Naive thymus-derived CD8-positive, alpha-beta T cell (primary cell): ENCODE measurements at regions not wholly inside any gene's neighbourhood (a gene's known extent, or its start where the extent isn't known, plus 50 kb on each side); places are given as distances from the start of the nearest gene placed in this dataset.

Source experiments
- ATAC-seq, 2 donors: fragments of 150-1000 bp; cut with Tn5 transposase in 1 of 2; sonication (Bioruptor Pico), chemical (Tn5 transposase) in 1 of 2; 1 replicate in 1 of 2; 2 replicates in 1 of 2; pipeline ENCODE4 v1.10.0; 2021; ENCODE audit warnings: mild to moderate bottlenecking in 2 of 2, moderate library complexity in 2 of 2
- POLR2A ChIA-PET: fragments of 350-600 bp; sonication (Branson Sonifier 250); formaldehyde crosslinking; loops from one replicate; lab custom pipeline; 2021; ENCODE audit warnings: antibody characterized with exemption; lab: Charles Lee
- DNase-seq, 10 donors: peaks; one replicate each; pipeline versions ENCODE4 v3.0.0 to v3.0.0-alpha.2; 2020 to 2022
- H3K27ac Mint-ChIP-seq, 10 donors: one replicate each; pipeline ENCODE4 v1.8.0; 2020 to 2022; ENCODE audit warnings: mild to moderate bottlenecking in 10 of 10, mixed read lengths in 10 of 10, moderate library complexity in 4 of 10, inconsistent platforms in 1 of 10
- H3K27me3 Mint-ChIP-seq, 5 donors: one replicate each; pipeline ENCODE4 v1.8.0; 2021 to 2022; ENCODE audit warnings: mixed read lengths in 5 of 5
- H3K36me3 Mint-ChIP-seq, 3 donors: one replicate each; pipeline ENCODE4 v1.8.0; 2020 to 2022; ENCODE audit warnings: mixed read lengths in 3 of 3, mild to moderate bottlenecking in 2 of 3, inconsistent platforms in 1 of 3
- H3K4me1 Mint-ChIP-seq, 4 donors: one replicate each; pipeline ENCODE4 v1.8.0; 2021 to 2022; ENCODE audit warnings: mixed read lengths in 4 of 4
- H3K4me3 Mint-ChIP-seq, 10 donors: one replicate each; pipeline ENCODE4 v1.8.0; 2020 to 2022; ENCODE audit warnings: mild to moderate bottlenecking in 10 of 10, mixed read lengths in 10 of 10, moderate library complexity in 6 of 10, inconsistent platforms in 1 of 10
- H3K9me3 Mint-ChIP-seq, 9 donors: one replicate each; pipeline ENCODE4 v1.8.0; 2020 to 2022; ENCODE audit warnings: mixed read lengths in 9 of 9, mild to moderate bottlenecking in 3 of 9, inconsistent platforms in 1 of 9, moderate library complexity in 1 of 9

- no peaks in the 10 kb centered on the region for H3K36me3 Mint-ChIP-seq
- no peak overlapping the region for H3K4me3 Mint-ChIP-seq
- no peak for DNase-seq
- ATAC-seq, result no peak
- no peaks in the 10 kb centered on the region for H3K4me1 Mint-ChIP-seq
- H3K27me3 Mint-ChIP-seq, result peaks cover 0 to 11% (median 2%) of the 10 kb centered on the region in 5 donors
- no peak overlapping the region for H3K27ac Mint-ChIP-seq
- H3K9me3 Mint-ChIP-seq, result no peaks in the 10 kb centered on the region
- POLR2A ChIA-PET, result no interaction called here
Observed at GRCh38 chr20:59422872-59423544, 122.6 kb downstream of the EDN3 start.

- Mint-ChIP-seq H3K27ac (no peak overlapping the region), H3K36me3 (no peaks in the 10 kb centered on the region), H3K27me3 (peaks cover 0 to 1% (median 0%) of the 10 kb centered on the region in 5 donors), H3K4me1 (peaks cover 7 to 15% (median 13%) of the 10 kb centered on the region in 4 donors), H3K4me3 (no peak overlapping the region), H3K9me3 (no peaks in the 10 kb centered on the region)
- no peak for ATAC-seq
- POLR2A ChIA-PET, result no interaction called here
- no peak for DNase-seq
Observed at GRCh38 chr20:59424976-59425375, 124.6 kb downstream of the EDN3 start.

GRCh38 chr20:59425572-59425971 lies 125.2 kb downstream of the EDN3 start:
- H3K4me3 Mint-ChIP-seq, result no peak overlapping the region
- H3K9me3 Mint-ChIP-seq, result no peaks in the 10 kb centered on the region
- H3K36me3 Mint-ChIP-seq, result no peaks in the 10 kb centered on the region
- H3K4me1 Mint-ChIP-seq, result peaks cover 7 to 15% (median 13%) of the 10 kb centered on the region in 4 donors
- H3K27ac Mint-ChIP-seq, result no peak overlapping the region
- ATAC-seq (no peak), DNase-seq (no peak)
- POLR2A ChIA-PET, result no interaction called here
- H3K27me3 Mint-ChIP-seq, result no peaks in the 10 kb centered on the region

- Mint-ChIP-seq H3K4me1 (peaks cover 7 to 15% (median 13%) of the 10 kb centered on the region in 4 donors), H3K9me3 (no peaks in the 10 kb centered on the region), H3K36me3 (no peaks in the 10 kb centered on the region), H3K4me3 (no peak overlapping the region), H3K27me3 (peaks cover 0 to 5% (median 3%) of the 10 kb centered on the region in 5 donors), H3K27ac (peak overlapping the region in 1 of 10 donors; percentile 3)
- ATAC-seq, result no peak
- POLR2A ChIA-PET, result no interaction called here
- no peak for DNase-seq
Observed at GRCh38 chr20:59428006-59428405, 127.6 kb downstream of the EDN3 start.

- DNase-seq (no peak), ATAC-seq (no peak)
- peaks cover 2 to 9% (median 7%) of the 10 kb centered on the region in 5 donors for H3K27me3 Mint-ChIP-seq
- POLR2A ChIA-PET, result no interaction called here
- H3K27ac Mint-ChIP-seq, result peak overlapping the region in 1 of 10 donors; percentile 3
- peaks cover 7 to 15% (median 13%) of the 10 kb centered on the region in 4 donors for H3K4me1 Mint-ChIP-seq
- H3K4me3 Mint-ChIP-seq, result peak overlapping the region in 6 of 10 donors; percentile 3 to 63 (median 13)
- peaks cover 0 to 4% (median 0%) of the 10 kb centered on the region in 3 donors for H3K36me3 Mint-ChIP-seq
- H3K9me3 Mint-ChIP-seq, result no peaks in the 10 kb centered on the region
Observed at GRCh38 chr20:59428441-59429205, 128.2 kb downstream of the EDN3 start.

GRCh38 chr20:59429396-59429795 lies 129.0 kb downstream of the EDN3 start:
- Mint-ChIP-seq H3K27ac (peak overlapping the region in 2 of 10 donors; percentile 3 to 78), H3K36me3 (peaks cover 0 to 4% (median 0%) of the 10 kb centered on the region in 3 donors), H3K4me3 (peak overlapping the region in 7 of 10 donors; percentile 9 to 63 (median 50)), H3K4me1 (peaks cover 7 to 15% (median 13%) of the 10 kb centered on the region in 4 donors), H3K9me3 (no peaks in the 10 kb centered on the region), H3K27me3 (peaks cover 2 to 12% (median 7%) of the 10 kb centered on the region in 5 donors)
- ATAC-seq (no peak), DNase-seq (no peak)
- POLR2A ChIA-PET, result no interaction called here

GRCh38 chr20:59431014-59431413 lies 130.6 kb downstream of the EDN3 start:
- Mint-ChIP-seq H3K4me1 (peaks cover 7 to 15% (median 13%) of the 10 kb centered on the region in 4 donors), H3K36me3 (peaks cover 0 to 4% (median 0%) of the 10 kb centered on the region in 3 donors), H3K27me3 (peaks cover 2 to 12% (median 7%) of the 10 kb centered on the region in 5 donors), H3K4me3 (no peak overlapping the region), H3K9me3 (no peaks in the 10 kb centered on the region), H3K27ac (no peak overlapping the region)
- DNase-seq (no peak), ATAC-seq (no peak)
- POLR2A ChIA-PET, result no interaction called here

- DNase-seq (no peak), ATAC-seq (no peak)
- Mint-ChIP-seq H3K4me3 (no peak overlapping the region), H3K9me3 (no peaks in the 10 kb centered on the region), H3K36me3 (peaks cover 0 to 4% (median 0%) of the 10 kb centered on the region in 3 donors), H3K27me3 (peaks cover 2 to 13% (median 7%) of the 10 kb centered on the region in 5 donors), H3K4me1 (no peaks in the 10 kb centered on the region), H3K27ac (no peak overlapping the region)
- POLR2A ChIA-PET, result no interaction called here
Observed at GRCh38 chr20:59434960-59435359, 134.5 kb downstream of the EDN3 start.

GRCh38 chr20:59435518-59435917 lies 135.1 kb downstream of the EDN3 start:
- H3K9me3 Mint-ChIP-seq, result no peaks in the 10 kb centered on the region
- H3K4me1 Mint-ChIP-seq, result no peaks in the 10 kb centered on the region
- H3K27me3 Mint-ChIP-seq, result peaks cover 2 to 13% (median 7%) of the 10 kb centered on the region in 5 donors
- no peak overlapping the region for H3K27ac Mint-ChIP-seq
- POLR2A ChIA-PET, result no interaction called here
- ATAC-seq, result no peak
- no peak overlapping the region for H3K4me3 Mint-ChIP-seq
- peaks cover 0 to 4% (median 0%) of the 10 kb centered on the region in 3 donors for H3K36me3 Mint-ChIP-seq
- no peak for DNase-seq

- peaks cover 4 to 19% (median 12%) of the 10 kb centered on the region in 5 donors for H3K27me3 Mint-ChIP-seq
- DNase-seq, result no peak
- no peaks in the 10 kb centered on the region for H3K9me3 Mint-ChIP-seq
- peaks cover 2 to 6% (median 5%) of the 10 kb centered on the region in 4 donors for H3K4me1 Mint-ChIP-seq
- no peak overlapping the region for H3K4me3 Mint-ChIP-seq
- ATAC-seq, result no peak
- no peak overlapping the region for H3K27ac Mint-ChIP-seq
- H3K36me3 Mint-ChIP-seq, result peaks cover 0 to 4% (median 0%) of the 10 kb centered on the region in 3 donors
- POLR2A ChIA-PET, result no interaction called here
Observed at GRCh38 chr20:59437601-59438031, 137.2 kb downstream of the EDN3 start.

- H3K27me3 Mint-ChIP-seq, result peaks cover 4 to 20% (median 13%) of the 10 kb centered on the region in 5 donors
- ATAC-seq (no peak), DNase-seq (no peak)
- peaks cover 2 to 12% (median 8%) of the 10 kb centered on the region in 4 donors for H3K4me1 Mint-ChIP-seq
- no peaks in the 10 kb centered on the region for H3K9me3 Mint-ChIP-seq
- H3K27ac Mint-ChIP-seq, result no peak overlapping the region
- POLR2A ChIA-PET, result no interaction called here
- no peak overlapping the region for H3K4me3 Mint-ChIP-seq
- peaks cover 0 to 4% (median 0%) of the 10 kb centered on the region in 3 donors for H3K36me3 Mint-ChIP-seq
Observed at GRCh38 chr20:59438201-59438600, 137.8 kb downstream of the EDN3 start.

- Mint-ChIP-seq H3K36me3 (no peaks in the 10 kb centered on the region), H3K27ac (no peak overlapping the region), H3K4me3 (no peak overlapping the region), H3K4me1 (peaks cover 2 to 15% (median 8%) of the 10 kb centered on the region in 4 donors), H3K9me3 (no peaks in the 10 kb centered on the region), H3K27me3 (peaks cover 3 to 27% (median 19%) of the 10 kb centered on the region in 5 donors)
- ATAC-seq, result no peak
- no peak for DNase-seq
- POLR2A ChIA-PET, result no interaction called here
Observed at GRCh38 chr20:59439243-59439642, 138.8 kb downstream of the EDN3 start.

- POLR2A ChIA-PET, result no interaction called here
- no peak overlapping the region for H3K4me3 Mint-ChIP-seq
Observed at GRCh38 chr20:59441306-59441705, 140.9 kb downstream of the EDN3 start.

More at GRCh38 chr20:59441306-59441705, 140.9 kb downstream of the EDN3 start:
- H3K27me3 Mint-ChIP-seq, result peaks cover 11 to 45% (median 33%) of the 10 kb centered on the region in 5 donors
- DNase-seq (no peak), ATAC-seq (no peak)
- peaks cover 0 to 3% (median 0%) of the 10 kb centered on the region in 9 donors for H3K9me3 Mint-ChIP-seq
- no peak overlapping the region for H3K27ac Mint-ChIP-seq
- no peaks in the 10 kb centered on the region for H3K36me3 Mint-ChIP-seq
- H3K4me1 Mint-ChIP-seq, result peaks cover 2 to 15% (median 8%) of the 10 kb centered on the region in 4 donors
